MCF 10A (cell line): ENCODE measurements at regions not wholly inside any gene's neighbourhood (a gene's known extent, or its start where the extent isn't known, plus 50 kb on each side); places are given as distances from the start of the nearest gene placed in this dataset.

Experiments
- BruUV-seq: library from RNA; stranded (reverse); fragments of 400-500 nt; replicated peaks from 2 replicates; lab custom pipeline; 2021; lab: Mats Ljungman, UMichigan
- CTCF ChIA-PET: fragments of 300-600 bp; sonication (Branson Sonifier 250); formaldehyde crosslinking; extraction: SDS; loops from one replicate; lab custom pipeline; 2021; ENCODE audit warnings: antibody characterized with exemption, inconsistent platforms; lab: Yijun Ruan, JAX
- POLR2A ChIA-PET: fragments of 300-600, 350-650 bp; sonication (Branson Sonifier 250); formaldehyde crosslinking; extraction: SDS; loops from one replicate; lab custom pipeline; 2020; ENCODE audit warnings: antibody characterized with exemption, inconsistent platforms; lab: Yijun Ruan, JAX
- DNase-seq: peaks from one replicate; pipeline ENCODE4 v3.0.0-alpha.2; 2018; ENCODE audit not compliant: unreplicated experiment
- H3K27ac Mint-ChIP-seq: one replicate; pipeline ENCODE4 v1.8.0; 2022; ENCODE audit warnings: mild to moderate bottlenecking, low read depth, mixed read lengths; ENCODE audit not compliant: unreplicated experiment
- H3K27me3 Mint-ChIP-seq: one replicate; pipeline ENCODE4 v1.8.0; 2022; ENCODE audit warnings: mixed read lengths; ENCODE audit not compliant: insufficient read depth, unreplicated experiment
- H3K36me3 Mint-ChIP-seq: one replicate; pipeline ENCODE4 v1.8.0; 2022; ENCODE audit warnings: mild to moderate bottlenecking, moderate library complexity, mixed read lengths; ENCODE audit not compliant: insufficient read depth, unreplicated experiment
- H3K4me1 Mint-ChIP-seq: one replicate; pipeline ENCODE4 v1.8.0; 2022; ENCODE audit warnings: mixed read lengths; ENCODE audit not compliant: insufficient read depth, unreplicated experiment
- H3K4me3 Mint-ChIP-seq: one replicate; pipeline ENCODE4 v1.8.0; 2022; ENCODE audit warnings: mild to moderate bottlenecking, moderate library complexity, mixed read lengths; ENCODE audit not compliant: unreplicated experiment
- H3K9me3 Mint-ChIP-seq: one replicate; pipeline ENCODE4 v1.8.0; 2022; ENCODE audit warnings: mixed read lengths; ENCODE audit not compliant: unreplicated experiment
- CTCF ChIP-seq: fragments of 200-600 bp; IDR thresholded peaks from one replicate; pipeline ENCODE4 v1.8.0; 2022; ENCODE audit warnings: antibody characterized with exemption, mild to moderate bottlenecking; ENCODE audit not compliant: unreplicated experiment
- intact Hi-C: fragments of 100-400 bp; cut with micrococcal nuclease; formaldehyde crosslinking; loops from 2 replicates; pipeline ENCODE4 v1.14.1; 2022

GRCh38 chr13:105121221-105121620, 1414.2 kb downstream of the EFNB2 start:
- Mint-ChIP-seq H3K27me3 (no peaks in the 10 kb centered on the region), H3K4me3 (no peak overlapping the region), H3K9me3 (peaks cover 2% of the 10 kb centered on the region), H3K36me3 (no peaks in the 10 kb centered on the region), H3K4me1 (no peaks in the 10 kb centered on the region), H3K27ac (no peak overlapping the region)
- BruUV-seq, result no TSS peak
- CTCF ChIA-PET, result no interaction called here
- no peak for TF ChIP-seq CTCF
- DNase-seq, result no peak
- intact Hi-C loops, result no loop called here
- POLR2A ChIA-PET, result no interaction called here

- intact Hi-C loops, result no loop called here
Observed at GRCh38 chr13:105118426-105118985, 1417.0 kb downstream of the EFNB2 start.

GRCh38 chr13:105116966-105117365, 1418.5 kb downstream of the EFNB2 start:
- no peak overlapping the region for H3K4me3 Mint-ChIP-seq

More at GRCh38 chr13:105118426-105118985, 1417.0 kb downstream of the EFNB2 start:
- Mint-ChIP-seq H3K9me3 (peaks cover 11% of the 10 kb centered on the region), H3K27me3 (no peaks in the 10 kb centered on the region), H3K4me1 (no peaks in the 10 kb centered on the region), H3K27ac (no peak overlapping the region), H3K4me3 (no peak overlapping the region), H3K36me3 (no peaks in the 10 kb centered on the region)
- no peak for TF ChIP-seq CTCF
- ChIA-PET CTCF (no interaction called here), POLR2A (interaction anchor here (0.6 kb wide), 1 partner anchor 112 kb away, joined by 3 read pairs; no protein-coding TSS in a partner anchor)
- BruUV-seq, result no TSS peak
- no peak for DNase-seq

GRCh38 chr13:105112561-105112960, 1422.9 kb downstream of the EFNB2 start:
- intact Hi-C loops, result no loop called here
- Mint-ChIP-seq H3K27ac (no peak overlapping the region), H3K4me3 (no peak overlapping the region), H3K4me1 (no peaks in the 10 kb centered on the region), H3K36me3 (no peaks in the 10 kb centered on the region), H3K27me3 (no peaks in the 10 kb centered on the region), H3K9me3 (peaks cover 11% of the 10 kb centered on the region)
- no TSS peak for BruUV-seq
- ChIA-PET POLR2A (no interaction called here), CTCF (no interaction called here)
- no peak for TF ChIP-seq CTCF
- no peak for DNase-seq

More at GRCh38 chr13:105116966-105117365, 1418.5 kb downstream of the EFNB2 start:
- H3K27ac Mint-ChIP-seq, result no peak overlapping the region
- ChIA-PET CTCF (no interaction called here), POLR2A (interaction anchor here (0.7 kb wide), 1 partner anchor 546 kb away, joined by 3 read pairs; no protein-coding TSS in a partner anchor)
- no peak for TF ChIP-seq CTCF
- intact Hi-C loops, result no loop called here
- H3K9me3 Mint-ChIP-seq, result peaks cover 11% of the 10 kb centered on the region
- H3K36me3 Mint-ChIP-seq, result no peaks in the 10 kb centered on the region
- H3K4me1 Mint-ChIP-seq, result no peaks in the 10 kb centered on the region
- BruUV-seq, result no TSS peak
- no peaks in the 10 kb centered on the region for H3K27me3 Mint-ChIP-seq
- no peak for DNase-seq
